GM21576 (cell line): ENCODE measurements at regions not wholly inside any gene's neighbourhood (a gene's known extent, or its start where the extent isn't known, plus 50 kb on each side); places are given as distances from the start of the nearest gene placed in this dataset.
A peak's percentile ranks its signal among the peaks of the same experiment; 100 is the strongest.

Experiments used
- ATAC-seq: cut with Tn5 transposase; IDR thresholded peaks from one replicate; pipeline ENCODE4 v1.9.1; 2021; ENCODE audit warnings: mild to moderate bottlenecking, moderate library complexity; ENCODE audit not compliant: unreplicated experiment

DNA sequence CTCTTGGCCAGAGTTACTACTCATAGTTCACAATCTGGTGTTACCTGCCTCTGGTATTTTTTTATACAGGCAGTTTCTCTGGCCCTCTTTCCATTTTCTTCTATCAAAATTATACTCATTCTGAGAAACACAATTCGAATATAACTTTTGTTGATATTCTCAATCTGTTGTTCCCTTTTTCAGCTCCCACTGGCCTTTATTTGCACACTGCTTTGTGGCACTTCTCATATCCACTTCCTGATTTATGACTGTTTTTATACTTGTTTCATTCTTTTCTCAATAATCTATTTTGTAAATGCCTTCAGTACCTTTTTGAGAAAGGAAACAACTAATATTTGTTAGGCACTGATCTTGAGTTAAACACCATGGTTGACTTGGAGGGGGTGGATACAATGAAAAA lies 93.8 kb upstream of the HDAC9 start:
- ATAC-seq = no peak

- no peak for ATAC-seq
Observed at GRCh38 chr7:18402488-18403183, 92.9 kb upstream of the HDAC9 start.

DNA sequence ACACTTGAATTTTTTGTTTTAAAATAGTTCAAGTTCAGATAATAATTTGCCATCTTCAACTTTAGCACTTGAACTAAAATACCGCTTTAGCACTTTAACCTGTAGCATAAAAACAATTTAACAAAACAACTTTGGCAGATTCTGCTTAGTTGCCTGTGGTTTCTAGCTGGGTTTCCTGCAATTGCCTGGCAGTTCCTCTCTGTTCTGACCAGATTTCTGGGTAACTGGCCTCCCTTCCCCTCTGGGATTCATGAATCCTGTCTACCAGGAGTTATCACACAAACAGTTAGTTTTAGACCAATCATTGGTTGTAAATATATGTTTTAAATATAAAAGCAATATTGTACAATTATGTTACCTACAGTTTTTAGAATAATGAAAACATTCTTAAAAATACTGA lies 89.8 kb upstream of the HDAC9 start:
- no peak for ATAC-seq

DNA sequence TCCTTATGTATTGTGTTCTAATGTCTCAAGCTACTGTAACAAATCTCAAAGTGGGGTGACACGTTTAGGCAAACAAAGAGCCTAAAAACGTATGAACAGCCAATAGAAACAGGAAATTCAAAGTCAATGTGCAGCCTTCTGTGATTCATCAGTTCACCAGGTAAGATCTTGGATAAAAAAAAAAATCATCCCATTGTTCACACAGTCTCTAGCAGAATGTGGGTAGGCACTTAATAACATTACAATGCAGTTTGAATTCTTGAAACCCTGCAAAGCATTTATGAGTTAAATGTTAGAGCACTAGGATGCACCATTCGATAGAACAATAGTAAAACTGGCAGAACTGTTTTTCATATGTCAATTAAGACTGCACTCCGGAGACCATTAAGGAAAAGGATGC lies 88.2 kb upstream of the HDAC9 start:
- ATAC-seq = no peak

DNA sequence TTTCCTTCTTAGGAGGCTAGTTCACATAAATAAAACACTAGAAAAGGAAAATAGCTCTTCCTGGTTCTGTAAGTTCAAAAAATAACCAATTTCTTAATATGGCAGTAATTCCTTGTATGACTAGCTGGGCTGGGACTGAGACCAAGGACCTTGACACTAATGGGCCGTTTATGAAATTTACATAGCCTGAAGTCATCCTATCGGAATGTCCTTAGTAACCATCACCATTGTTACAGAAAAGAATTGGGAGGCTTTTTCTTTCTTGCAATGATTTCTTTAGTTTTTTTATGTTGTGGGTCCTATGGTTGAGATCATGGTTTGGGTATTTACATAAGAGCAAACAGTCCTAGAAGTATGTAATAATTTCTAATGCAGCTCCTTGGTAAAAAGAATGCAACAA lies 87.1 kb upstream of the HDAC9 start:
- ATAC-seq = no peak

DNA sequence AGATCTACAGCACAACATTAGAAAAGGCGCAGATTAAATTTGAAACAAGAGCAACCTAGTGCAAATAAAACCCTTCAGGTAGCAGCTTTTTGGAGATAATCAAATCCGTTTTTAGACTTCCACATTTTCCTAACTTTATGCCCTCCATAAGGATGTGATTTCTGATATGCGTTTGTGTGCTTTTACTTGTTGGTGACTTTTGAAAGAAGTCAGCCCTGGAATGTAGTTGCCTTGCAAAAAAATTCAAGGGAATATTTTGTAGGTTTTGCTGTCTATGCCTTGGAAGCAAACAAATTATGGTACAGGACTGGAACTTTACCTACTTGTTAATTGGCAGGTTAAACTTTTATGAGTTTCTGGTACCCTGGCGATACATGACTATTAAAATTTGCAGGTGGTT lies 86.7 kb upstream of the HDAC9 start:
- no peak for ATAC-seq

GRCh38 chr7:18413447-18413846 lies 82.1 kb upstream of the HDAC9 start:
- no peak for ATAC-seq

DNA sequence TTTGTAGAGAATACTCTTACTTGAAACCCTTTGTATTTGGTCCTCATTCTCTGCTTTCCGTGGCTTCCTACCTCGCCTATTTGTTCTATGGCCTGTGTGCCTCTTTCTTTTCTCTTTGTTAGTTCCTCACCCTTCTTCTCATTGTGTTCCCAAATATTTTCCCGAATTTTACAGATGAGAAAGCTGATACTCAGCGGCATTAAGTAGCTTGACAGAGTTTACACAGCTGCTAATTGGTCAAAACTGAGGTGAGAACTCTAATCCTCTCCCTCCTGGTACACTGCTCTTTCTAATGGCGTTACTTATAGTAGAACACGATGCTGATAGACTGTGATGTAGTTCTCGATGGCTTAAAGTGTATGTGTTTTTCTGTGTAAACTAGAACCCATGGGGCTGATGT lies 80.7 kb upstream of the HDAC9 start:
- ATAC-seq = no peak

DNA sequence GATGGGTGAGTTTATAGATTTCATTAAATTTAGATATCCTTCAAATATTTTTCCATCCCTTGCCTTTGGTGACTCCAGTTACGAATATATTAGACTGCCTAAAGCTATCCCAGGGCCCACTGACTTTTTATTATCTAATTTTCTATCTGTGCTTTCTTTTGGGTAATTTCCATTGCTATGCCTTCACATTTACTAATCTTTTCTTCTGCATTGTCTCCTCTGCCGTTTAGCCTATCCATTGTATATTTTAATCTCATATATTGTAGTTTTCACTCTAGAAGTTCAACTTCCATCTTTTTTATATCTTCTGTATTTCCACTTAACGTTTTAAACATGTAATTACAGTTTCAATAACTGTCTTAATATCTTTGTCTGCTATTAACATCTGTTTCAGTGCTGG lies 78.6 kb upstream of the HDAC9 start:
- ATAC-seq = no peak

DNA sequence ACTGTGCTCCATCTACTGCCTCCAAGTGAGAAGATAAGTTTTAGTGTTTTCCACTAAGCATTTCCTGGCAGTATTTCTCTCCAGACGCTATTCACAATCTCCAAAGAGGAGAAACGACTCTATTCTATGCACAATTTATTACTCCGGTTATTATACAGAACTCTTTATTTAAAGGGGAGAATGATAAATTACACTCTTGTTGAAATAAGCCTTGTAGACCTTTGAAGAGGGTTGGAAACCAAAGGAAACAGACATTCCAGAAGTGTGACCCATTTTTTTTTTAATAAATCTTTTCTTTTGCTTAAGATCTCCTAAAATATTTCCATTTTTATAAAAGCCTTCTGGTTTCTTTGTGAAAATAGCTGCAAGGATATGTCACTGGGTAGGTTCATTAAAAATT lies 76.1 kb upstream of the HDAC9 start:
- no peak for ATAC-seq

DNA sequence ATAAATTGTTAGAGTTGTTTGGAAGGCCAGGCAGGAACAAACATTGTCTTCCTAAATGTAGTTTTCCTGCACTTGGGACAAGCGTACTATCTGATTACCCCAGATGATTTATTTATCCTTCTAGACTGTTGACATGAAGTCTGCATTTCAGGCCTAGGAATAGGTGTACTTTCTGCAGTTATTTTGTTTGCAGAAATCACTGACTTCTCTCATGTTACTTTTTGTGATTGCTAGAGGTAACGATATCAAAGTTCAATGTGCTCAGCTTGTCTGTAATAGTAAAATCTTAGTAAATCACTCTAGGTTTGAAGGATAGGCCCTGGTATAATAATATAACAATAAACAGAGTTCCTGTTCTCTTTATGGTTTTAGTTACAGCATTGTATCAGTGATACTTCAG lies 75.4 kb upstream of the HDAC9 start:
- ATAC-seq = no peak

GRCh38 chr7:18420748-18421147 lies 74.8 kb upstream of the HDAC9 start:
- no peak for ATAC-seq

DNA sequence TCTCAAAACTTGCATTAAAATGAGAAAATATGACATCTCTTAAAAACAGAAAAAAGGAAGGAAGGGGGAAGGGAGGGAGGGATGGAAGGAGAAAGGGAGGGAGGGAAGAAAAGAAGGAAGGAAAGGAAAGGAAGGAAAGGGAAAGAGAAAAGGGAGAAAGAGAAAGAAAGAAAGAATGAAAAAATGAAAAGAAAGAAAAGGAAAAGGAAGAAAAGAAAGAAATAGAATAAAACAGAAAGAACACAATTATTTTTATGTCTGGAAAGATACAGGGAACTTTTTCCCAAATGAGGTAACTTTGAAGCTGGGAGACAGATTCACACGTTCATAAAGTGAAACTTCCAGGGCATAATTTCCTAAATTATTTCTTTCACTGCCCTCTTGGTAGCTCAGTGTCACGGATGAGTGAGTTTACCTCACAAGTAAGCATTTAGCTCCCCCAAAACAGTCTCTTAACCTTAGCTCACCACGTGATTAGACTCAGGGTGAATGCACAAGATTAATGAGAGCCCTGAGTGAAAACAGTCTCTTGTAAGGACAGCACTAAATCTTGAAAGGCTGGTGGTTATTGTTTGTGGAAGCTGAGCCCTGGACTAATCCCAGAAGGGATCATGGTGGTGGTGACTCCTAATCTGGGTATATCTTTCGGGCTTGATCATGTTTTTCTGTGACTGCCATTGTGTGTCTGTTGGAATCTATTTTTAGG lies 74.1 kb upstream of the HDAC9 start:
- peak; percentile 50 for ATAC-seq

GRCh38 chr7:18425227-18425626 lies 70.3 kb upstream of the HDAC9 start:
- no peak for ATAC-seq

DNA sequence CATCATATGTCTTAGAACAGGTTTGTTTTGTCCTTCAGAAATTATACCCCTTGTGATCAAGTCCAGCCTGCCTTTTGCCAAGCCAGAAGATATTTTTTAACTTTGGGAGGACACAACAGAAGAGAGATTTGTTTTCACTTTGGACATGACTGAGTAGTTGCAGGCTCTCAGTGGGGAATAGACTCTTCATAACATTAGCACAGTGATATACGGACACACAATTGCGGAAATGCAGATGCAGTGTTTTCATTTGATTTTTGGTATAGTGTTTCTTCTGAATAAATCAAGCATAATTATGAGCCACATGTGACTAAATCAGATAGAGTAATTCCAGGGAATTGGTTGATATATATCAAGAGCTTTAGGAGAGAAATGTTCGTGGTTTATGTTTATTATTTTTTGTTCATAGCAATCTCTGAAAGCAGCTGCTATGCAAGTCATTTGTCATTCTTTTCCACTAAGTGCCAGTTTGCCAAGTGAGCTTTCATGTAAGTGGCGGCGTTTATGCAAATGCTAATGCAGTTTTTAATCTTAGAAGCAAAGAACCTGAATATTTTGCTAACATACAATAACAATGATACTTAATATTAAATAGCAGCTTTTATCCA lies 69.6 kb upstream of the HDAC9 start:
- ATAC-seq = no peak

DNA sequence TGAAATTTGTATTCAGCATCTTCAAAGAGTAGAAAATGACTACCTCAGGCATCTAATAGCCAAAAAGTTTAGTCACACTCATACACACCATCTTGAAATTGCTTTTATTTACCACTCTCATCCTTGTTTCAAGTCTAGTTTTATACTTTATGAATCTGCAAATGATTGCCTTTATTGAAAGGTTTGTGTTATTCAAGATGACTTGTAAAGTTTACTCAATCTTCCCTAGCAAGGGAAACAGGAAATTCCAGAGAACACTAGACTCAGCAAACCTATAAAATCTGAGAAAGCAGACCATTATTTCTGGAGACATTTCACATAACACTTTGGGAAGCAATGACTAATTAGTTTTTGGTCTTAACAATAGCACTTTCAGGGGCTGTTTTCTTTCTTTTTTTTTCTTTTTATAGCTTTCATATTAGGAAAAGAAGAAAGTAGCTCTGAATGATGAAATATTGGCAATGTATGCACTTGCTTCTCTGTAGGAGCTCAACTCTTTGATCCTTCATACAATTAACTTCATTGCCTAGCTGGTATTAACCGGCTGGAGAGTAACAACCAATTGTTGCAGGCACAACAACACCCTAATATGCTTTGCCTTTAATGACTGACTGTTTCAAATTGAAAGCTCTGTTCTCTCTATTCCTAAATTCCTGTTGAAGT lies 68.9 kb upstream of the HDAC9 start:
- no peak for ATAC-seq

DNA sequence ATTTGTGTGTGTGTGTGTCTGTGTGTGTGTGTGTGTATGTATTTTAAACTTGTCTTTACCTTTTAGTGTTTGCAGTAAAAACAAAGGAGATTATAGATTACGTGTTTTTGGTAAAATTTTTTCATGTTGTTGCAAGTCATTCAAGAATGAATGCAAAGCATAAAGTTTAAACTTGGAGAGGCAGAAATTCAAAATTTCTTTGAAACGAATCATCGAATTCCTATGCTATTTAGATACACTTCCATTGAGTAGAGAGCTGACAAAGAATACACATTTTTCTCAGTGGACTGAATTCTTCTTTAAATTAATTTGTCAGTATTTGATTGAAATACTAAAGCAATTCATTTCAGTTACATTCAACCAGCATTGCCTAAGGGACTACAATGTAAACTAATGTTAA lies 66.0 kb upstream of the HDAC9 start:
- ATAC-seq = no peak

GRCh38 chr7:18430810-18431209 lies 64.7 kb upstream of the HDAC9 start:
- ATAC-seq = no peak

GRCh38 chr7:18434171-18434570 lies 61.4 kb upstream of the HDAC9 start:
- no peak for ATAC-seq

- no peak for ATAC-seq
Observed at GRCh38 chr7:18437101-18437500, 58.4 kb upstream of the HDAC9 start.

DNA sequence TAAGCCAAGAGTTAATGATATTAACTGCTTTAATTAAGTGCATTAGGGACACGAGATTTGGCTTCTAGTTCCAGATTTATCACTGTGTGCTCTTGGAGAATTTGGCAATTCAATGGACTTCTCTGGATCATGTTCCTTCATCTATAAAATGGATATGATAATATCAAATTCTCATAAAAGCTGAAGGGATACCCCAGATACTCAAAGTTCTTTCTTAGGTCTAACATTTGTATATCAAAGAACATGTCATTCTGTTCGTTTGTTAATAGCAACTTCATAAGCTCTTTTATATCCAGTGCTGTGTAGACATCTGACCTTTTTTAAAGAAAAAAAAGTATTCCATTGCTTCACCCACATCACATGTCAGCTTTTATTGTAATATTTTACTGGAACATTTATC lies 54.6 kb upstream of the HDAC9 start:
- ATAC-seq = no peak

DNA sequence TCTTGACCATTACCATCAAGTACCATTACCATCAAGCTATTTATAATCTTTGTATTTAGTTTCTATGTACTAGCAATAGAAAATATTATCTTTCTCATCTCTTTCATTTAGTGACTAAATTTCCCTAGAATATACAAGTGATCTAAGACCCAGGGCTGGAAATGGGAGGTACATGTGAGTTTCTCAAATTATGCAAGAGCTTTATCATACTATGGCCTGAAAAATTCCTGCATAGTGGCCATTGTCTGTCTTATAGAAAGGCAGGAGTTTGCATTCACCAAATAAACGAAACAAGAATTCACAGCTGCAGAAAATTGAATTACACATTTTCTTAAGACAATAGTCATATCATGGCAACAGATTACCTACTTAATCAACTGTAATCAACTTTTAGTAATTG lies 50.7 kb upstream of the HDAC9 start:
- no peak for ATAC-seq
